ENCODE measurements at regions not wholly inside any gene's neighbourhood (a gene's known extent, or its start where the extent isn't known, plus 50 kb on each side); places are given as distances from the start of the nearest gene placed in this dataset.

- Histone ChIP-seq H3K27ac (no peak overlapping the region), H3K4me1 (ENCODE audit: control insufficient read depth in 1 of 2, insufficient read depth in 1 of 2, low read depth in 1 of 2, low read length in 1 of 2) (peaks cover 31 to 32% of the 10 kb centered on the region in 2 experiments), H3K9me3 (no peaks in the 10 kb centered on the region), H3K4me3 (ENCODE audit: low read depth in 1 of 2, low read length in 1 of 2) (no peak overlapping the region), H3K27me3 (no peaks in the 10 kb centered on the region), H3K36me3 (no peaks in the 10 kb centered on the region)
- TF ChIP-seq, protein P1, sequence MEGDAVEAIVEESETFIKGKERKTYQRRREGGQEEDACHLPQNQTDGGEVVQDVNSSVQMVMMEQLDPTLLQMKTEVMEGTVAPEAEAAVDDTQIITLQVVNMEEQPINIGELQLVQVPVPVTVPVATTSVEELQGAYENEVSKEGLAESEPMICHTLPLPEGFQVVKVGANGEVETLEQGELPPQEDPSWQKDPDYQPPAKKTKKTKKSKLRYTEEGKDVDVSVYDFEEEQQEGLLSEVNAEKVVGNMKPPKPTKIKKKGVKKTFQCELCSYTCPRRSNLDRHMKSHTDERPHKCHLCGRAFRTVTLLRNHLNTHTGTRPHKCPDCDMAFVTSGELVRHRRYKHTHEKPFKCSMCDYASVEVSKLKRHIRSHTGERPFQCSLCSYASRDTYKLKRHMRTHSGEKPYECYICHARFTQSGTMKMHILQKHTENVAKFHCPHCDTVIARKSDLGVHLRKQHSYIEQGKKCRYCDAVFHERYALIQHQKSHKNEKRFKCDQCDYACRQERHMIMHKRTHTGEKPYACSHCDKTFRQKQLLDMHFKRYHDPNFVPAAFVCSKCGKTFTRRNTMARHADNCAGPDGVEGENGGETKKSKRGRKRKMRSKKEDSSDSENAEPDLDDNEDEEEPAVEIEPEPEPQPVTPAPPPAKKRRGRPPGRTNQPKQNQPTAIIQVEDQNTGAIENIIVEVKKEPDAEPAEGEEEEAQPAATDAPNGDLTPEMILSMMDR (IDR thresholded peaks at IDR 0.05) = no peak
Observed at GRCh38 chr18:76584414-76585310, 89.6 kb upstream of the ZNF516 start.

- H3K36me3 ChIP-seq = no peaks in the 10 kb centered on the region
- peaks cover 32 to 34% of the 10 kb centered on the region in 2 experiments for H3K4me1 ChIP-seq (ENCODE audit: control insufficient read depth in 1 of 2, insufficient read depth in 1 of 2, low read depth in 1 of 2, low read length in 1 of 2)
- no peaks in the 10 kb centered on the region for H3K27me3 ChIP-seq
- TF ChIP-seq, protein P1 (IDR thresholded peaks at IDR 0.05) = no peak
- H3K27ac ChIP-seq = peak overlapping the region; percentile 38
- no peaks in the 10 kb centered on the region for H3K9me3 ChIP-seq
- no peak overlapping the region for H3K4me3 ChIP-seq (ENCODE audit: low read depth in 1 of 2, low read length in 1 of 2)
Observed at GRCh38 chr18:76581261-76581660, 86.2 kb upstream of the ZNF516 start.

GRCh38 chr18:76580288-76580962, 85.4 kb upstream of the ZNF516 start:
- peaks cover 32 to 34% of the 10 kb centered on the region in 2 experiments for H3K4me1 ChIP-seq (ENCODE audit: control insufficient read depth in 1 of 2, insufficient read depth in 1 of 2, low read depth in 1 of 2, low read length in 1 of 2)
- no peak overlapping the region for H3K4me3 ChIP-seq (ENCODE audit: low read depth in 1 of 2, low read length in 1 of 2)
- no peaks in the 10 kb centered on the region for H3K27me3 ChIP-seq
- no peak overlapping the region for H3K27ac ChIP-seq
- TF ChIP-seq, protein P1 (IDR thresholded peaks at IDR 0.05) = no peak
- H3K36me3 ChIP-seq = no peaks in the 10 kb centered on the region
- H3K9me3 ChIP-seq = no peaks in the 10 kb centered on the region

- TF ChIP-seq, protein P1 (IDR thresholded peaks at IDR 0.05) = no peak
- Histone ChIP-seq H3K27me3 (no peaks in the 10 kb centered on the region), H3K9me3 (no peaks in the 10 kb centered on the region), H3K4me1 (ENCODE audit: control insufficient read depth in 1 of 2, insufficient read depth in 1 of 2, low read depth in 1 of 2, low read length in 1 of 2) (peaks cover 32 to 35% of the 10 kb centered on the region in 2 experiments), H3K27ac (peak overlapping the region; percentile 80), H3K36me3 (no peaks in the 10 kb centered on the region), H3K4me3 (ENCODE audit: low read depth in 1 of 2, low read length in 1 of 2) (no peak overlapping the region)
Observed at GRCh38 chr18:76579301-76579695, 84.3 kb upstream of the ZNF516 start.

GRCh38 chr18:76578571-76579300, 83.7 kb upstream of the ZNF516 start:
- H3K9me3 ChIP-seq = no peaks in the 10 kb centered on the region
- no peaks in the 10 kb centered on the region for H3K36me3 ChIP-seq
- H3K27ac ChIP-seq = peak overlapping the region; percentile 80
- no peaks in the 10 kb centered on the region for H3K27me3 ChIP-seq
- TF ChIP-seq, protein P1 (IDR thresholded peaks at IDR 0.05) = no peak
- peak overlapping the region; percentile 40 to 43 for H3K4me3 ChIP-seq (ENCODE audit: low read depth in 1 of 2, low read length in 1 of 2)
- H3K4me1 ChIP-seq (ENCODE audit: control insufficient read depth in 1 of 2, insufficient read depth in 1 of 2, low read depth in 1 of 2, low read length in 1 of 2) = peaks cover 36 to 41% of the 10 kb centered on the region in 2 experiments
